ENCODE measurements at regions not wholly inside any gene's neighbourhood (a gene's known extent, or its start where the extent isn't known, plus 50 kb on each side); places are given as distances from the start of the nearest gene placed in this dataset.

- no peak for TF ChIP-seq ZNF512B (CRISPR knock-in tag; IDR thresholded peaks at IDR 0.05; ENCODE audit: borderline replicate concordance)
- no peak for TF ChIP-seq ARID5B (CRISPR knock-in tag; IDR thresholded peaks at IDR 0.05)
- no peak for TF ChIP-seq ZNF335 (CRISPR knock-in tag; IDR thresholded peaks at IDR 0.05)
- TF ChIP-seq CEBPG (CRISPR knock-in tag; IDR thresholded peaks at IDR 0.05), result no peak
- TF ChIP-seq NR0B2 (CRISPR knock-in tag; IDR thresholded peaks at IDR 0.05), result no peak
- TF ChIP-seq ZNF383 (CRISPR knock-in tag; IDR thresholded peaks at IDR 0.05; ENCODE audit: borderline replicate concordance), result no peak
- TF ChIP-seq SKI (IDR thresholded peaks at IDR 0.05; ENCODE audit: partially characterized antibody), result no peak
- TF ChIP-seq ZNF232 (CRISPR knock-in tag; IDR thresholded peaks at IDR 0.05; ENCODE audit: borderline replicate concordance), result no peak
- TF ChIP-seq ZNF234 (CRISPR knock-in tag; conservative IDR thresholded peaks at IDR 0.05), result no peak
- TF ChIP-seq ZNF451 (CRISPR knock-in tag; IDR thresholded peaks at IDR 0.05), result no peak
- TF ChIP-seq ADNP (CRISPR knock-in tag; IDR thresholded peaks at IDR 0.05), result no peak
Measured at GRCh38 chr9:25543806-25544205, 134.4 kb downstream of the TUSC1 start (continued).

Measured in HepG2 (cell line).